ENCODE measurements at regions not wholly inside any gene's neighbourhood (a gene's known extent, or its start where the extent isn't known, plus 50 kb on each side); places are given as distances from the start of the nearest gene placed in this dataset.
"Not testable (repeated sequence)": the region's sequence is repeated elsewhere in the genome, so short reads cannot be mapped to it uniquely, and the experiment has no call there.

DNA sequence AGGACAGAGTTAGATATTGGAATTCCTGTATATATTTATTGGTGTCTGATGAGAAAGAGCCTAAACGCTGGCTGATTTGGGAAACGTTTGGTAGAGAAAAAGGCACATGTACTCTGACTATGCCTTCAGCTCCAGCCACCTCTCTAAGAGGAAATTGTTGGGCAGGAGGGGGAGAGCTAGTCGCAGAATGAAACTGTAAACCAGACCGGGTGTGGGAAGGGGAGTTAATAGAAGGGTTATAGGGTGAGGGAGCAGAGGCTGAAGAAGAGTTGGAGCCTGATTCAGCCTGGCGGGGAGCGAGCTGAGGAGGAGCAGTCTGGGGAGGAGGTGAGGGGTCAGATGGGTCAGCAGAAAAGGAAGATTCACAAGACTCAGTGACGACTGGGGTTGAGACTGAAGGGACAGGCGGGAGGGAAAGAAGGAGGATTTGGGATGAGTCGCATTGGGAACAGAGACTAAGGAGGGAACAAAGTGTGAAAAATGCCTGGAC lies 54.2 kb upstream of the RHOU start:
- not testable (repeated sequence) for DNase-seq

DNA sequence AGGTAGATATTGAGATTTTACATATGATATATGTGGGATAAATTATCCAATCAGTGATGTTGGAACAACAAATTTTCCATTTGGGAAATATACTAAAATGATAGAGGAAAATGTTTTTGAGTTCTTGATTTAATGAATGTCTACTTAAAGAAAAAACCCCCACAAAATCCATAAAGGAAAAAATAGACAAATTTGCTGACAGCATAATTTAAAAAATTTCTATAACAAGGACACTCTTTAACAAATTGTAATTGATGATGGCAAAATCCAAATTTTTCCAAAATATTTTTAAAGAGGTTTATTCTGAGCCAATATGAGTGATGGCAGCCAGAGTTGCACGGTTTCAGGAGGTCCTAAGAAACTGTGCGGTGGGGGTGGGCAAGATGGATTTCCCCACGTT lies 51.9 kb upstream of the RHOU start:
- no peak for DNase-seq

DNA sequence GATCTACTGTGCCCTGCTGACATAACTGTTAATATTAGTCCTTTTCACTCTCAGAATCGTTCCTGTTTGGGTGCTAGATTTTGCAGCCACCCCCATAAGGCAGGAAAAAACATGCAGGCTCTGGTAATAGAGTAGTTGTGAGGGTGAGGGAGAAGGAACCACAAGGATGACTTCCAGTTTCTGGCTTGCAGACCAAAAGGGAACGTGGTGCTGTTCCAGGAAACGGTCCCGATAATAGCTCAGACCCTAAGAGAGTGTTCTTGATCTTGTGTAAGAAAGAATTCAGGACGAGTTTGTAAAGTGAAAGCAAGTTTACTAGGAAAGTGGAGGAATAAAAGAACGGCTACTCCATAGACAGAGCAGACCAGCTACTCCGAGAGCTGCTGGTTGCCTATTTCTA lies 50.7 kb upstream of the RHOU start:
- DNase-seq, result no peak

DNA sequence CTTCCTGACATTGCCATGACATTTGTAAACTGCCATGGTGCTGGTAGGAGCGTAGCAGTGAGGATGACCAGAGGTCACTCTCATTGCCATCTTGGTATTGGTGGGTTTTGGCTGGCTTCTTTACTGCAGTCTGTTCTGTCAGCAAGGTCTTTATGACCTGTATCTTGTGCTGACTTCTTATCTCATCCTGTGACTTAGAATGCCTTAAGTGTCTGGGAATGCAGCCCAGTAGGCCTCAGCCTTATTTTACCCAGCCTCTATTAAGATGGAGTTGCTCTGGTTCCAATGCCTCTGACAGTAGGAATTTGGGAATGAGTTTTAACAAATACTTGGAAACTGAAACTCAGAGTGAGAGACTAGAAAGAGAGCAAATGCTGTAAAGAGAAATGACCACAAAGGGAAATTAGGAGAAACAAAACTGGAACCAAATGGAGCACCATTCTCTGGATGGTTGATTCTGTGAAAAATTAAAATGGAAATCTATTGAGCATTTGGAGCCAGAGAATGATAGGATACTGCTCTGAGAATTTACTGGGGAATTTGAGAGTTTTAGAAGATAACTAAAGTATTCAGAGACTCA lies 50.1 kb upstream of the RHOU start:
- no peak for DNase-seq

All from NCI-H1105 (cell line).